Suppressor macrophage treated with lipopolysaccharide for 1 hour (primary cell): ENCODE measurements at regions not wholly inside any gene's neighbourhood (a gene's known extent, or its start where the extent isn't known, plus 50 kb on each side); places are given as distances from the start of the nearest gene placed in this dataset.

ENCODE experiments used
- DNase-seq, 3 donors: peaks; one replicate each; pipeline ENCODE4 v3.0.0-alpha.2; 2020 to 2022

GRCh38 chr13:79267560-79267959, 138.5 kb downstream of the RBM26 start:
- no peak for DNase-seq

DNA sequence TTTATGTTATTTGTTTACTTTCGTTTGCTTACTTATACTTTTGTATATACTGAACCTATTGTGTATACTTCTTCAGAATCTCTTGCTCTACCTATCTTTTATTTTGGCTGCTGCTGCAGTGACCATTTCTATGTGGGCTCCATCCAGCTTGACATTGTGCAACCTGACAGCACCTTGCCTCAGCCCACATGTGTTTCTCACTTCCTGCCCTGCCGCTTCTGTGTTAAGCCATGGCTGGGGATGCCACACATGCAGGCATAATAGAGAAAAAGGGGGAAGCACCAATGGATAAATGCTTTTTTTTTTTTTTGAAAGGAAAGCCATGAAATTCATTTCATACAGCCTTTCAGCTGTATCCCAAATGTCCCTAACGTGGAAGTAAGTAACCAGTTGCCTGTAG, 147.6 kb downstream of the RBM26 start:
- no peak for DNase-seq

- DNase-seq, result peak in 1 of 3 donors; percentile 3
Observed at GRCh38 chr13:79246578-79246949, 159.5 kb downstream of the RBM26 start.

GRCh38 chr13:79245937-79246577, 160.0 kb downstream of the RBM26 start:
- no peak for DNase-seq

- no peak for DNase-seq
Observed at GRCh38 chr13:79241697-79242096, 164.4 kb downstream of the RBM26 start.

- no peak for DNase-seq
Observed at GRCh38 chr13:79237981-79238380, 168.1 kb downstream of the RBM26 start.

- no peak for DNase-seq
Observed at GRCh38 chr13:79231887-79232286, 174.2 kb downstream of the RBM26 start.

DNA sequence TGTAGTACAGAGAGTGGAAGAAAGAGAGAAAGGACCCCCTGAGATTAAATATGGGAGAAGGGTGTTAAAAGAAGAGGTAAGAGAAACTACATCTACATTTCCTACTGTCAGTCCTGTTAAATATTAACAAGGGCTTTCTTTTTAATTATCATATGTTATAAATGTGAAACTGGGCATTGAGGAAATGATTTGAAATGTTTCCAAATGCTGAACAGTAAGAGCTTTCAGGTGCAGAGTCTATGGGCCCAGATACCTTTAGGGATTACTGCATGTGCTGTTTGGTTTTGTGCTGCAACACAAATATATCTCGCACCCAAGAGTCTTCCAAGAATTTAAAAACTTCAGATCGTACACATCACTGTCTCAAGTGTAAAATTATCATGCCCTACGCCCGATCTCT, 176.3 kb downstream of the RBM26 start:
- DNase-seq, result no peak

- DNase-seq, result no peak
Observed at GRCh38 chr13:79228972-79229371, 177.1 kb downstream of the RBM26 start.

DNA sequence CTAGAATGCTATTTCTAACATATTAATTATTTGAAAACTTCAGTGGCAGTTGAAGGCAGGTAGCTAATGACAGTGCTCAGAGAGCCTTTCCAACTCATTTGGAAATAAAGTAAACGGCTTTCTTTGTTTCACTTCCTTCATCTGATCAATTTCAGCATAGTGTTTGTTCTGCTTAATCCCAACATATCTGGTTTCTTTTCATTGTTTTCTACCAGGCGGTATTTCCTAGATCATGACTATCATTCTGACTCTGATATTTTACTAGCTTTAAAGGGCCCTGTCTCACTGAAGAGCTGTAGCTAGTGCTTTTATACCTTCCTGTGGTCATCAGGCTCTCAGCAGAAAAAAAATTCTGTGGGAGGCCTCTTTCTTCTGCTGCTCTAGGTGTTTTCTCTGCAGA, 178.6 kb downstream of the RBM26 start:
- peak in 2 of 3 donors; percentile 20 for DNase-seq

DNA sequence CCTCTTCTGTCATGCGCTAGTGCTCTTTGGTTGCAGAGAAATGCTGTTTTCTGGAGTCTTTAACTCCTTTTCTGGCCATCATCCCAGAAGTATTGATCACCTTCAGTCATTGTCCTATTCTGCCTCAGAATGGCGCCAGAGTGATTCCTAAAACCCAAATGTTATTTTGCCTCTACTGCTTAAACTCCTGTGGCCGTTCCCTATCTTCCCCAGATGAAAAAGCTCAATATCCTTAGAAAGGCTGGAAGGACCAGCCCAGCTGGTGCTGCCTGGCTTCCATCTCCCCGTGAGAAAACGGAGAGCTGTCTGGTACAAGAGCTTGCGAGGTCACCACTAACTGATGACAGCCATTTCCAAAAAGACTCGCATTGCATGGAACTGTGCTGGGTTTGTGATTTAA, 179.1 kb downstream of the RBM26 start:
- DNase-seq, result no peak

DNA sequence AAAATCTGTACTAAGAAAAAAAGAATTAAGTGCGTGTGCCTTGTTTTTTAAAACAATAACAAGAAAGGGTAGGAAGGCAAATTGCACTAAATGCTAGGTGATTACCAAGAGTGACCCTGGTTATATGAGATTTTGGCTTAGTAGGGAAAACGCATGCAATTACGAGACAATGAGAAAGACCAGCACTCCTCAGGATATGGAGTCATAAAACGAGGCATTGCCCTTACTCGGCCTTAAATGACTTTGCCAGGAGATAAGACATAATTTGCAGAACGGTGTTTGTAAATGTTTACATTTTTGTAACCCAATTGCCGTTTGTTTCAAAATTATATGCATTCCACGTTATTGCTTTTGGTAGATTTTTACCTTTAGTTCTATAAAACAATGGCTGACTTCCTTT, 179.8 kb downstream of the RBM26 start:
- no peak for DNase-seq

GRCh38 chr13:79225487-79226232, 180.4 kb downstream of the RBM26 start:
- no peak for DNase-seq

DNA sequence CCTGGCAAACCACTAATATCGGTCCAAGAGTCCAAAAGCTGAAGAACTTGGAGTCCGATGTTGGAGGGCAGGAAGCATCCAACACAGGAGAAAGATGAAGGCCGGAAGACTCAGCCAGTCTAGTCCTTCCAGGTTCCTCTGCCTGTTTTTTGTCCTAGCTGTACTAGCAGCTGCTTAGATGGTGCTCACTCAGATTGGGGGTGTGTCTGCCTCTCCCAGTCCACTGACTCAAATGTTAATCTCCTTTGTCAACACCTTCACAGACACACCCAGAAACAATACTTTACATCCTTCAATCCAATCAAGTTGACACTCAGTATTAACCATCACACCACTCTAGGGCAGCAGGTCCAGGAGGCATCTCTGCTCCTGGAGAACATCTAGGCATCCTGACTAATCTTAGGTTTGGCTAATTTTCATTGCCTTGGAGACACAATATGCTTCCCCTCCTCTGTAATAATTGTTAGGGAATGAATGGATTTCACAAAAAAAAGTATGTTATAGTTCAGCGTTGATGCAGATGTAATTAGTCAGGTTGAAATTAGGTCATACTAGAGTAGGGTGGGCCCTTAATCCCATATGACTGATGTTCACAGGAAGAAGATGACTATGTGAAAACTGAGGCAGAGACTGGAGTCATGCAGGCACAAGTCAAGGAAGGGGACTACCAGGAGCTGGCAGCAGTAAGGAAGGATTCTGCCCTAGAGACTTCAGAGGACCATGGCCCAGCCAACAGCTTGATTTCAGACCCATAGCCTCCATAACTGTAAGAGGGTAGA, 183.4 kb downstream of the RBM26 start:
- DNase-seq, result no peak

DNA sequence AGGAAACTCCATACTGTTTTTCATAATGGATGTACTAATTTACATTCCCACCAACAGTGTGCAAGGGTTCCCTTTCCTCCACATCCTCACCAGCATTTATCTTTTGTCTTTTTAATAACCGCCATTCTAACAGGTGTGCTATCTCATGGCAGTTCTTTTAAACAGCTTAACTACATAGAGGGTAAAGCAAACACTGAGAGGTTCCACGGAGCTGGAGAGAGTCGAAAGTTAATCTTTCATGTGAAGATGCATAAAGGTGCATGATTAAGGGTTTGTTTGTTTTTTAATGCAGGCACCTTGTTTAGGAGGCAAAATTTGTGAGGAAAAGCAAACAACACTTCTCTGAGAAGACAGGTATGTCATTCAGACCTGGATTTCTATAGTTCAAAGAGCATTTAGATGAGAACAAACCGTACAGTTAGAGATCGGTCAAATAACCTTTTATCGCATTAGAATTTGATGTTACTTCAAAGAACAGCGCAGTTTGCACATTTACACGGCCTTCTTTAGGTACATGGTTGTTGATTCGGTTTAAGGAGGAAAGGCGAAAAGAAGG, 193.9 kb downstream of the RBM26 start:
- DNase-seq, result no peak

DNA sequence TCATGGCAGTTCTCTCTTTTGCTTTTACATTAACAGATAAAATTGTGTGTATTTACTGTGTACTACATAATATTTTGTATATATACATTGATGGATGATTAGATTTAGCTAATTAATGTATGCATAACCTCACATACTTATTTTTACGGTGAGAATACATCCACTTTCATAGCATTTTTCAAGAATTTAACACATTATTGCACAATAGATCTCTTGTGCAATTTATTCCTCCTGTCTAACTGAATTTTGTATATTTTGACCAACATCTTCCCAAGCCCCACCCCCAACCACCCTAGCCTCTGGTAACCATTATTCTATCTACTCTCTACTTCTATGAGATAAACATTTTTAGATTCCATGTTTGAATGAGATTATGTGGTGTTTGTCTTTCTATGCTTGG, 194.7 kb downstream of the RBM26 start:
- no peak for DNase-seq

- DNase-seq, result no peak
Observed at GRCh38 chr13:79197933-79198332, 208.1 kb downstream of the RBM26 start.

GRCh38 chr13:79196843-79197242, 209.2 kb downstream of the RBM26 start:
- no peak for DNase-seq

DNA sequence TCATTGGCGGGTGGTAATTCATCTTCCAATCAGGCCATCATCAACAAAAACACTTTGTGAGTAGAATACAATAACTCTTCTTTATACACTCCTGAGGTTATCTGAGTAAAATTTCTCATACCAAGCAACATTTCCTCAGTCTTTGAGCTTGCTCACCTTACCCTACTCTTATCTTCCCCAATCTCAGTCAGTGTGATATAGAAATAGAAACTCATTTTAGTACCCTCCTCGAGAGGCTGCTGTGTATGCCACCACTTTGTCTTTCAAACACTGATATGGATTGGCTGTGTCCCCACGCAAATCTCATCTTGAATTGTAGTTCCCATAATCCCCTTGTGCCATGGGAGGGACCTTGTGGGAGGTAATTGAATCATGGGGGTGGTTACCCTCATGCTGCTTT, 209.7 kb downstream of the RBM26 start:
- DNase-seq, result no peak

DNA sequence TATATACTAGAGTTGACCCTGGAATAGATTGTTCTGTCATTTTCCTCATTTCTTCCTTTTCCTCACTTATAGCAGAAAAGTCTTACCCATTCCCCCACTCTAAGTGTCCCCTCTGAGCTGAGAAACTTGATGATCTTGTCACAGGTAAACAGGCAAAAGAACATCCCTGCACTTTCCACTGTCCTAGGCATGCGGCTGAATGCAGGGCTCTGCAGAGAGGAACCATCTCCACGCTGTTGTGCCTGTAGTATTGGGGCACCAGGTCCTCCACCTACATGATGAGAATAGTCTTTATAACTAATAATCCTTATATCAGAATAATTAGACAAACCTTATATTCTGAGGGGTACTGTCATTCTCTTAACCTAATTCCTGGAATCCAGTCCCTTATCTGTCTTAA, 211.3 kb downstream of the RBM26 start:
- DNase-seq, result no peak

DNA sequence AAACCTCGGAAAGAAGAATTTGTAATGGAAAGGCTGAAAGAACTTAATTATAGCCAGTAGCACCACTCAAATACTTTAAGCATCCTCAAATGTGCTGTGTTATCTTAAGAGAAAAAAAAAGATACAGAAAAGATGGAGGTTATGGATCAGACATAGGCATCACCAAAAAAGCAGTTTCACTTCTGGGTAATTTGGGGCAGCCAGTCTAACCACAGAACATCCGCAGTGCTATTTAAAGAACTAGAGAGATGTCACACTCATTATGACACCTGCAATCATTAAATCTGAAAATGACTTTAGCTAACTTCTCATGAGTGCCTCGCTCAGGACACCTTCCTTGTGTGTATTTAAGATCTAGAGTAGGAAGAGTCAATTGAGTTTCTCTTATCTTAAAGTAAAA, 211.8 kb downstream of the RBM26 start:
- peak in 1 of 3 donors; percentile 7 for DNase-seq

DNA sequence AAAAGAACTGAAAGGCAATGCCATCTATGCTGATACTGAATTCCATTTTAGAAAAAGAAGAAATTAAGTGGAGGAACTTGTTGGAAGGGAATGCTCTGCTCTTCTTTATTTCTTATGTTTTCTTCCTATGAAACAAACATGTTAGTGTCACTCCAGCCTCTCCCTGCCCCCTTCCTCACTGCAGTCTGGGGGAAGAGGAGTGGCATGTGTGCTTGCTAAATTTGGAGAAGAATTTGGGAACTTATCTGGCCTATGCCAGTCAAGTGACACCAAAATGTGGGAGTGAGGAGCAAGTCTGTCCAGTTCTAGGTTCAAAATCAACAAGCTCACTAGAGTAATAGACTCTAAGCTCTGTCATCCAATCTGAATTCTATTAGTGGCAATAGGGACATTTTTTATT, 214.6 kb downstream of the RBM26 start:
- DNase-seq, result peak in 2 of 3 donors; percentile 3 to 11

DNA sequence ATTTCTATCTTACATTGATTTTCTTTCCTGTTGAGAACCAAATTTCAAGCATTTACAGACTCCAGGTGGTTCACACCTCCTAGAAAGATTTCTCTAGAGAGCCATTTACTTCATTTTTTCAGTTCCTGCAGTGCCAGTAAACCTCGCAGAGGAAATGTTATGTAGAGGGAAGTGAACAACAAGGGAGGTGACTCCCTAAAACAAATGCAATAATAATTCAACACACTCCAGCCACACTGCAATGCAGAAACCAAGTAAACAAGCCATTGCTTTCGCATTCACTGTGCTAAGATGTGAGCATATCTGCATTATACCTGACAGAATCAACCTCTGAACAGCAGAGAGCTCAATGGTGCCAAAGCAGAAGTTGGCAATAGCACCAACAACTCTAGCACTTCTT, 215.1 kb downstream of the RBM26 start:
- DNase-seq, result peak in 2 of 3 donors; percentile 4 to 10
